ENCODE measurements at regions not wholly inside any gene's neighbourhood (a gene's known extent, or its start where the extent isn't known, plus 50 kb on each side); places are given as distances from the start of the nearest gene placed in this dataset.
"Not testable (repeated sequence)": the region's sequence is repeated elsewhere in the genome, so short reads cannot be mapped to it uniquely, and the experiment has no call there.

DNA sequence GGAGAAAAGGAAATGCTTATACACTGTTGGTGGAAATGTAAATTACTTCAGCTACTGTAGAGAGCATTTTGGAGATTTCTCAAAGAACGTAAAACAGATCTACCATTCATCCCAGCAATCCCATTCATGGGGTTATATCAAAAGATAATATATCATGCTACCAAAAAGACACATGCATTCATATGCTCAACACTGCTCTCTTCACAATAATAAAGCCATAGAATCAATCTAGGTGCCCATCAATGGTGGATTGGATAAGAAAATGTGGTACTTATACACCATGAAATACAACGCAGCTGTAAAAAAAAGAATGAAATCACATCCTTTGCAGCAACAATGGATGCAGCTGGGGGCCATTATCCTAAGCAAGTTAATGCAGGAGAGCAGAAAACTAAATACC, 1487.7 kb upstream of the SEL1L start:
- no peak for DNase-seq

DNA sequence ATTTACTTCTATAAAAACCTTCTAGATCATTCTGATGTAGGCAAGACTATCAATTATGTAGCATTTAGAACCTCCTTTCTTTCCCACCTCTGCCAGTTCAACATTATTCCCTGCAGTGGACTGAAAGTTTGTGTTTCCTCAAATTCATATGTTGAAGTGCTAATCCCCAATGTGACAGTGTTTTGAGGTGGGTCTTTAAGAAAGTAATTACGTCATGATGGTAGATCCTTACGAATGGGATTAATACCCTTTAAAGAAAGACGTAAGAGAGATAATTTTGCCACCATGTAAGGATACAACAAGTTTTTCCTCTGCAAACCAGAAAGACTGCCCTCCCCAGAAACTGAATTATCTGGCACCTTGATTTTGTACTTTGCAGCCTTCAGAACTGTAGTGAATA, 1489.7 kb upstream of the SEL1L start:
- DNase-seq, result no peak

DNA sequence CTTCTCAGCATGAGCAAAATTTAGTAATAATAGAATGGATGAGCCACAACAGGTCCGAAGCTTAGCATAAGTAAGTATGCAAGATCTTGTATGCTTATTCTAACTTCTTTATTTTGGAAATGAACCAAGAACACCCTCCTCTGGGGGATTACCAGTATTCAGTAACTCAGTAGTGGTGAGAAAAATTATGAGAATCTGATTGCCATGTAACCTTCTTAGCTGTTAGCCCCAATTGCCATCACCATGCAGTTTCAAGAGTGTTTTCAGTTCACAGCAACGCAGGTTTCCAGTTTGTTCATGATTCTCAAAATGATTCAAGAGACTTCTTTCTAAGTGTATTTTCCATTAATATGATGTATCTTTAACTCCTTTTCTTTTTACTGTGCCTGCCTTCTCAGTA, 1507.6 kb upstream of the SEL1L start:
- DNase-seq, result no peak

DNA sequence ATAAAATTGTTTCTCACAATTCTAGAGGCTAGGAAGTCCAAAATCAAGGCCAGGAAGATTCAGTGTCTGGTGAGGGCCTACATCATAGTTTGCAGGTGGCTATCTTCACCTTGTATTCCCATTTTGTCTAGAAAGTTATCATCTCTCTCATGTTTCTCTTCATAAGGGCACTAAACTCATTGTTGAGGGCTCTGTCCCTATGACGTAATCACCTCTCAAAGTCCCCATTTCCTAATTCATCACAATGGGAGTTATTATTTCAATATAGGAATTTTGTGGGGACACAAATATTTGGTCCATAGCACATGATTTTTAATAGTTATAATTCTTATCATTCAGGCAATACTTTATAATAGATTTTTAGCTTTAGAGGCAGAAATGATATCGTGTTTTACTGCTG, 1509.2 kb upstream of the SEL1L start:
- no peak for DNase-seq

DNA sequence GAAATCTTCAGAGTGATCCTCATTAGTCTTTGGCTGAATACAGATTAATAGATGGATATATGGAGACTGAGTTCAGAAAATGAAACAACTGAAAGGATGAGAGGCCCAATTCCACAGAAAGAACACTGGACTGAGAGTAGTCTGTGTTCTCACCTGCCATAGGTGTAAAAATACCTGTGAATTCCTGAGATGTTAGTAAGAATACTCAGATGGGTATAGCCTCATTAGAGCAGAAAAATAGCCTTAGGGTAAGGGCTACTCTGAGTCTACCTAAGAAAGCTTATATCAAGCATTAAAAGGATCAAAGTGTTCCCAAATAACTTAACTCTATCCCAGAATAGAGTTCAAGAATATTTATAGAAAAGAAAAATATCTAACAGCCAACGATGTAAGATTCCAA, 1510.3 kb upstream of the SEL1L start:
- DNase-seq, result no peak

DNA sequence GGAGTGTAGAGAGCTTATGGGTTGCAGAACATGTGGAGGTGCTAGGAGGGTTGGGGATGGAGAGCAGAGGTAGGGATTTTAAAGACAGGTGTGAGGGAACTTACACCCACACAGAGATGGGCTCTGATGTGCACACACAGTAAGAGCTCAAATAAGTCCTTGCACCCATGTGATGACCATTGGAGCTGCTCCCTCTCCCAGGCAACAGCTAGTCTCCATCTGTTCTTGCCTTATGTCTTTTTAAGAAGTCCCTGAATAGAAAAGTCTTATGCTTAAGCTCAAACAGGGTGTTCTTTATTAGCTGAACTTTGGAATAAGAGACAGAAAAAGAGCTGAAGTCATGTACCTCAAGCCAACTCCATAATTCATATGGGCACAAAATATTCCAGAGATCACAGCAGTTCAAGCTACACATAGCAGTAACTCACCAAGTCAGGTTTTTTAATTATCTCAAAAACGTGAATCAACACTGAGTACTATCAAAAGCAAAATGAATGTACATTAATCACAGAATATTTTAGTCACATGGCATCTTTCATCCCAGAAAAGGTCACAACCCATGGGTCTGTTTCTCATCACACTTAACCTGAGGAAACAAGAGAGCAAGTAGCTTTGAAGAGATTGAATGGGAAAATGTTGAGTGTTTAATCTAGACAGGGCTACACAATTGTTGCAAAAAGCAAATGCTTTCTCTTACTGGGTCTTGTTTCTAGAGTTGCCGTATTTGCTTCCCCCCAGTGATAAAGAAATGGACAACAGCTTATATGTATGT, 1513.6 kb upstream of the SEL1L start:
- no peak for DNase-seq

DNA sequence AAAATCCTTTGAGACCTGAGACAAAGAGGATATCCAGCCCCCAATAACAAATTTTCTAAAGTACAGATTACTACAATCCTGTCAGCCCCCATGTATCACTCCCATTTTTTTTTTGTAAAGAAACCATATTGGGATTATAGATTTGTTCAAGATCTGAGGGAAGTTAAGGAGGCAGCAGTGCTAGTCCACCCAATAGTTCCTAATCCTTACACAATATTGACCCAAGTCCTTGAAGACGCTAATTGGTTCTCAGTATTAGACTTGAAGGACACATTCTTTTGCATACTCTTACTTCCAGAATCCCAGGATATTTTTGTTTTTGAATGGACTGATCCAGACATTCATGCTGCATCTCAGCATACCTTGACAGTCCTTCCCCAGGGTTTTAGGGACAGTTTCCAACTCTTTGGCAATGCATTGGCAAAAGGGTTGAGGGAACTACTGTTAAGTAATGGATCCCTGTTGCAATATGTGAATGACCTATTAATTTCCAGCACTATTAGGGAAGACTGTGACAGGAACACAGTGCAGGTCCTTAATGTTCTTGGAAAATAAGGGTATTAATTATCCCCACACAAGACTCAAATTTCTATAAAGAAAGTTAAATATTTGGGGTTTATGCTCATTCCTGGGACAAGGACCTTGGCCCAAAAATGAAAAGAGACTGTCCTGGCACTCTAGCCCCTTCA, 1519.5 kb upstream of the SEL1L start:
- DNase-seq, result no peak

DNA sequence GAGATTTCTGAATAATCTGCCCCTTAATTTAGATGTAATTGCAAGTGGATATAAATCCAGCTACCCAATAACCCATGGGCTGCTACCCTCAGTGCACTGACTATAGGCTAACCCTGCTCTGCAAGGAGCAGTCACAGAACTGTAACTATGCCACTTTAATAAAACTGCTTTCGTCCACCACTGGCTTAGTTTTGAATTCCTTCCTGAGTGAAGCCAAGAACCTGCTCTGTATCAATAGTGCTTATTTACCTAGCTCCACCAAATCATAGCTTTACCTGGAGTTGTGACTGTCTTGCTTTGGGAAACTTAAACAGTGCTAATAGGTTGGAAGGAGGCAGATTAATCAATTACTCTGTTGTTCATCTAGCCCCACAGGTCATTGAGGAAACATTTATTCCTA, 1524.4 kb upstream of the SEL1L start:
- no peak for DNase-seq

DNA sequence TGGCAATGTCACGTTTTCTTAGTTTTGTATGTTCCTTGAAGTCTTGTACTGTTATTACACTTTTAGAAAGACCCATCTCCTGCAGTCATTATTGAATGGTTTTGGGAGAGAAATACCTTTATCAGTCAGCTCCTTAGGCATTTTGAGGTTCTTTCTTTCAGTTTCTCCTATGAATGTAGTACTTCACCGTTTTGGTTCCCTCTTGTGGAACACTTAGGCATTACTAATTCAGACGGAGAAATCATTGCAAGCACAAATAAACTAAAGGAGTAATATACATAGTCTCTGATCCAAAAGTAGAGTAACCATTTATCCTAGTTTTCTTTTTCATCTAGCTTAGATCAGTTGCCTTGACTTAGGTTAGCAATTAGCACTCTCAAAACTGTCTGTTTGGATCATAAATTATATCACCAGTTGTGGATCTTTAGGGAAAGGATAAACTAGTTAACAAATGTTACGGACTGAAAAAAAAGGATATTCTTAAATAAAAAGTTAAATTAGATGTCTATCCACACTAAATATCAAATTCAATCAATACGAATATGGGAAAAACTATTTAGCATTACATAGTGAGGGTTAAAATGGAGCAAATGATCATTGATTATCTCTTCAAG, 1538.3 kb upstream of the SEL1L start:
- no peak for DNase-seq

DNA sequence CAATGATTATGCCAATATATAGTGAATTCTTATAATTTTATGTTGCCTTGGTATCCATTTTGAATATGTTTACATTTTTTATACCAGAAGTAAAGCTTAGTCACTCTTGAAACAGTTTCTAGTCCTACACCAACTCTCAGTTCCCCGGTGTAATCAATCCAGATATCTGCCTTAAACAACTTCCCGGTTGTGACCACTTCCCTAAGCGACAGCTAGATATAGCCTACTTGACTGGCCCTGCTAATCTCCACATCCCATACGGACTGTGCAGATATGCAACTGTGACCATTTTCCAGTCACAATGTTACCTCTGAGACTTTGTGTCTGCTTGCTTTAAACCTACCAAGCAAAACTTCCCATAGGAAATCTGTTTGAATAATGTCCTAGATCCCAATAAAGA, 1551.5 kb upstream of the SEL1L start:
- no peak for DNase-seq

DNA sequence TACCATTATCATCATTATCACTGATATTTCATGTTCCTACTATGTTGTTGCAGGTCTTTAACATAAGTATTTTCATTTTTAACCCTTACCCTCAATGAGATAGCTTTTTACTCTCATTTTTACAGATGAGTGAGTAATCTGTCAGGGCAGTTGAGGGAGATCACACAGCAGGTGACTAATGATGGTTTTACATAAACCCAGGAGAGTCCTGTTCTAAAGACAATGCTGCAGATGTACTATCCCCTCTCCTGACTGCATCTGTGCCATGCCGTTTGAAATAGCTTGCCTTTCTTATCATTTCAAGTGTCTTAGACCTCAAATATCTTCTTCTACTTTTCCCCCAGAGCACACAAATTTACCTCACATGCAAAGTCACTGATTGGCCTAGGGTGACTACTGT, 1552.1 kb upstream of the SEL1L start:
- no peak for DNase-seq

DNA sequence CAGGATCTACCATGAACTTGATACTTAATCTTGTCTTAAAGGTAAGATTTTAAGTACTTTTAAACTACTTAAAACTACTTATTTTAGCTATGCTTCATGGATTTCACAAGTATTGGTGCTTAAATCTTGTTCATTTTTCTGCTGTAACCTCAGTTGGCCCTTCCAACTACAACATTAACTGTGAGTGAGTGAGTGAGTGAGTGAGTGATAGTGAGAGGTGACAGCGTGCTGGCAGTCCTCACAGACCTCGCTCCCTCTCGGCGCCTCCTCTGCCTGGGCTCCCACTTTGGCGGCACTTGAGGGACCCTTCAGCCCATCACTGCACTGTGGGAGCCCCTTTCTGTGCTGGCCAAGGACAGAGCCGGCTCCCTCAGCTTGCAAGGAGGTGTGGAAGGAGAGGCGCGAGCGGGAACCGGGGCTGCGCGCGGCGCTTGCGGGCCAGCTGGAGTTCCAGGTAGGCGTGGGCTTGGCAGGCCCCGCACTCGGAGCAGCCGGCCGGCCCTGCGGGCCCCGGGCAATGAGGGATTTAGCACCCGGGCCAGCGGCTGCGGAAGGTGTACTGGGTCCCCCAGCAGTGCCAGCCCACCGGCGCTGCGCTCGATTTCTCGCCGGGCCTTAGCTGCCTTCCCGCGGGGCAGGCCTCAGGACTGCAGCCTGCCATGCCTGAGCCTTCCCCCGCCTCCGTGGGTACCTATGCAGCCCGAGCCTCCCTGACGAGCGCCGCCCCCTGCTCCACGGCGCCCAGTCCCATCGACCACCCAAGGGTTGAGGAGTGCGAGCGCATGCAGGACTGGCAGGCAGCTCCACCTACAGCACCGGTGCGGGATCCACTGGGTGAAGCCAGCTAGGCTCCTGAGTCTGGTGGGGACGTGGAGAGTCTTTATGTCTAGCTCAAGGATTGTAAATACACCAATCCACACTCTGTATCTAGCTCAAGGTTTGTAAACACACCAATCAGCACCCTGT, 1558.6 kb upstream of the SEL1L start:
- not testable (repeated sequence) for DNase-seq

DNA sequence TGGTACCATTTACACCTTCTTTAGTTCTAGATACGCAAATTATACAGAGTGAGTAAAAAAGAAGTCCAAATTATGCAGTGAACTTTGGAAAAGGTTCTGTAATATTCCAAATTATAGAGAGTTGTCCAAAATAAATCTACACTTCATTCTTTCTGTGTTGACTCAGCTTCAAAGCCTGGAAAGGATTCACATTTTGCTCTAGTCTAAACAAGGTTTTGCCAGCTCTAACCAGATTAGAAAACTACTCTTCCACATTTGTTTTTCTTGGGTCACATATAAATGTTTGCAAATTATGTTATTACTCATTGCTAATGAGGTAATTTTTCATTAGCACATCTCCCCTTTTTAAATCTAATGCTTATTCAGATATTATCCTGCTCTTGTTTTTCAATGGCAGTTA, 1562.4 kb upstream of the SEL1L start:
- no peak for DNase-seq

DNA sequence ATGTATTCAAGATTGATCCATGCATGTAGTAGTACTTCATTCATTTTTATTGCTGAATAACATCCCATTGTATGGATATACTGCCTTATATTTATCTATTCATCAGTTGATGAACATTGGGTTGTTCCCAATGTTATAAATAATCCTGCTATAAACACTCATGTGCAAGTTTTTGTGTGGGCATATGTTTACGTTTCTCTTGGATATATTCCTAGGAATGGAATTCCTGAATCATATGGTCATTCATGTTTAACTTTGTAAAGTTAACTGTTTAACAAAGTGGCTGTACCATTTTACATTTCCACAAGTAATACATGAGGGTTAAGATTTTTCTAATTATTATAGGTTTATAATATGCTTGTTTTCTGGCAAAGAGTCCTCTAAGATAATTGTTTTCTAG, 1568.2 kb upstream of the SEL1L start:
- no peak for DNase-seq

DNA sequence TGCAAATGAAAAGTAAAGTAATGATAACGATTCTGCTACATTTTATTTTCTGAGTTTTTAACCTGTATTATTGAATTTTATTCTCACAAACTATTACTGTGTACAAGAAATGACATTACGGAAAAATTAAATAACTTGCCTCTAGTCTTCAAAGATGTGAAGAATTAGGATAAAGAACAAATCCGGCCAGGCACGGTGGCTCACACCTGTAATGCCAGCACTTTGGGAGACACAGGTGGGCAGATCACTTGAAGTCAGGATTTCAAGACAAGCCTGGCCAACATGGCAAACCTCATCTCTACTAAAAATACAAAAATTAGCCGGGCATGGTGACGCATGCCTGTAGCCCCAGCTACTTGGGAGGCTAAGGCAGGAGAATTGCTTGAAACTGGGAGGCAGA, 1584.4 kb upstream of the SEL1L start:
- no peak for DNase-seq

DNA sequence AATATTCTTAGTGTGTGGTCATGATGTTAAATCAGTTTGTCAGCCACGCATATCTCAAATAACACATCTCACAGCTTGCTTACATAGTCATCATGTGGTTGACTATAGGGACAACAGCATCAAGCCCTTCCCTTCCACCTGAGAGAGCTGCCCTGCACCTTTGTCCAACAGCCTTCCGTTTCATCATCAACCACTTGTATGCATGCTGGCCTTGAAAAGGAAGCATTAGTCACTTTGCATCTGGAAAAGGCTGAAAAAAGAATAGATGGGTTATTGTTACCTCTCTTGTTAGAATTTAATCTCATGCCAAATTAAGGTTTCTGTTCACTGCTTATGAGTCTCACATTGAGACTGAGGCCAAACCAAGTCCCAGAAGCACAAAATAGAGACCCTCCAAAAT, 1586.5 kb upstream of the SEL1L start:
- no peak for DNase-seq

DNA sequence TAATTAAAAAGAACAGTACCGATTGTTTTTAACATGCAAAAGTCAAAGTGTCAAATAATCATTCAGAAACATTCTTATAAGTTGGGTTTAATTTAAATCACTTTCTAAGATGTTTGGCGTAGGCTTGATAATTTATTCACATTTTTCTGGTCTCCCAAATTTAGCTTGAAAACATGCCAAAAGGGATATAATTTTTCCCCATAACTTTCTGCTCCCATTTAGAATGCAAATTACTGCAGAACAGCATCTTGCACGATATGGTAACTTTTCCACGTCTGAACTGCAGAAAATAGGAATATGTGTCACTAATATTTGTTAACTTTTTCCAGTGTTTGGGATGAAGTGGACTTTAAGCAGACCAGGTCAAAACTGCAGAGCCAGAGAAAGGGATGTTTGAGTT, 1592.4 kb upstream of the SEL1L start:
- no peak for DNase-seq

DNA sequence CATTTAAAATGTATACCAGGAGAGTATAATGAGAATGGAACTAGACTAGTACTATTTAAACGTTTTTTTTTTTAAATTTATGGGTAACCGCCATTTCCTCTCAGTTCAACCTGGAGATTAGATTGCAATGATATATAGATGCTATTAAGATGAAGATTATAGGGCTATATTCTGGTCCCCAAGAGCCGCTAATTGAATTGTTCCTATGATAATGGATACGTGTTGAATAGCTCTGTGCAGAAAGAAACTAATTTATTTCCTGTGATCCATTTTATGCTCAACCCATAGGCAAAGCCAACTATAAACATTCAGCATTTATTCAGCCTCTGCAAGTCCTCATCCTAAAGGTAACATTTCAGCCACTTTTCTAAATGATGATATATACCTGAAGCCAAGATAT, 1595.1 kb upstream of the SEL1L start:
- no peak for DNase-seq

DNA sequence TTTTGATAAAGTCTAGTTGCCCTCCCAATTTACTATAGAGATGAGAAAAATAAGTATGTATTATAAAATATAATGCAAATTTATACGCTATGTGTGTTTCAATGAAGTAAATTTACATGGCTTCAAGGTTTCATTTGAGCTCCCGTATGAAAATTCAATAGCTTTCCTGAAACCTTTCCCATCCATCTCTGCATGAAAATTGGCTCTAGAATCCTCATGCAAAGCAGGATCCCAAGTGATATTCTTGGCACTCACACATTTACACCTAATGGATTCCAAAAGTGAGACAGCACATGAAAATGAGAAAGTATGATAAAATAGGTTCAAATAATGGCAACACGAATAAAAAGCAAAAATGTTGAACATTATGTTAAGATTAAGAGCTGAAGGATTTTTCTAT, 1595.8 kb upstream of the SEL1L start:
- no peak for DNase-seq

DNA sequence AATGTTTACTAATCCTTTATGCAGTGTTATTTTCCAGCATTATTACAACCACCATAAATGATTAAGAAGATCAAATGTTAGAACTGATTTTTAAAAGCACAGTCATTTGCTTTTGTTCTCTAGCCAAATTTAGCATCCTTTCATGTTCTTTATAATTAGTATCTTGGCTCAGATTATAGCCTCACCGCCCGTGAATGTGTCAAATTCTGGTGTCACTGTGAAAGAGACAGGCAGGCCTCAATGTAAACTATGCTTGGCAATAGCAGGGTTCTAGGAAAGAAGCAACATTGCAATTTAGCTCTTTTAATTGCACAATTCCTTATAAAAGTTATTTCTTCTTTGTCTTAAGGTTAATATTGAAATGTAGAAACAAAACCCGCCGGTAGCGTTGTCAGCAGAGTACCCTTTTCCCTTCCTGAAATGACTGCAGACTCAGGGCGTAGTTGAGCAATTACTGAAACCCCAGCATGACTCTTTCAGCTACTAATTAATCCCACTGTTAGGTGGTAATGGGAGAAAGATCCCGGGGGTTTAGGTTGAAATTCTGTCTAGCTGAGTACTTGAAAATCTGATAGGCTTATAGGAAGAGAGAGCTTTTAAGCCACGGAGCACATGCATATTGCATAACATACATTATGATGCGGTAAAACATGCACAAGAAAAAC, 1600.5 kb upstream of the SEL1L start:
- no peak for DNase-seq

DNA sequence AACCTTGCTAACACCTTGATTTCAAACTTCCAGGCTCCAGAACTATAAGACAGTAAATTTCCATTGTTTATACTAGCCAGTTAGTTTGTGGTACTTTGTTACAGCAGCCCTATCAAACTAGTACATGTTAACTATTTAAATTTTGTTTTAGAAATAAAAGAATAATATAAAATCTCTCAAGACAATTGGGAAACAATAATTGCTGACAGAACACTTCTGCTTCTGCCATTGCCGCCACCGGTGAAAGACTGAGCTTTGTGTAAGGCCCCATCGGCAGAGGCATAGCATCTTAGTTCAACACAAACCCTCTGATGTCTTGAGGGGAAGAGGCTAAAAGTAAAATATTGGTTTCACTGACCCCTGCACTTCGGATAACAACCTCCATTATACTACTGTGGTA, 1607.1 kb upstream of the SEL1L start:
- no peak for DNase-seq

DNA sequence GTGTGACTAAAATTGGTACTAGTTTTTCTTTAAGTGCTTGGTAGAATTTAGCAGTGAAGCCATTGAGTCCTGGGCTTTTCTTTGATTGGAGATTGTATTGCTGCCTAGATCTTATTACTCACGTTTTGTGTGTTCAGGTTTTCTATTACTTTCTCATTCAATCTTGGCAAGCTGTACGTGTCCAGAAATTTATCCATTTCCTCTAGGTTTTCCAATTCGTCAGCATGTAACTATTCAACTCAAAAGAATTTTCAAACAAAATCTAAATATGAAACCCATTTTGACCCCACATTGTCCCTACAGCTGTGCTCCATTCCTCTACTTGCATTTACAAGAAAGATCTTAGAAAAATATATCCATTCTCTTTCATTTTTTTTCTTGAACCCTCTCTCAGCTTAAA, 1613.4 kb upstream of the SEL1L start:
- no peak for DNase-seq

DNA sequence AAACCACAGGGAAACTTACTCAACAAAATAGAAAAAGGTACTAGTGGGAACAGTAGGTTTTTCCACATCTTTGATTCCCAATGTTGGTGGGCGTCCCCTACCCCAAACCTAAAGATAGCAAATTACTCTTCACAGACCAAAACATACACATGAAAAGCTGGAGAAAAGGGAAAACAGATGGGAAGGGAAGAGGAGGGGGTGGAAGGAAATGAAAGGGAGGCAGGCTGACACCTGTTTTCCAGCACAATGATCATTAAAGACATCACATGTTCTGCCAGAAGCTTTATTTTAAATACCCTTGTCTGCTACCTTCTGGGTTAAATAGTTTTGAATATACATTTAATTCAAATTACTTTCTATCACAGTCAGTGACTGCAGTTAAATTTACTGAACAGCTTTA, 1617.9 kb upstream of the SEL1L start:
- DNase-seq, result no peak

Measured in stimulated activated CD4-positive, alpha-beta T cell treated with anti-CD3 and anti-CD28 coated beads, Interleukin-4, amount 100 ng/mL, for 1 hour (primary cell).